Hepatocyte (in vitro differentiated cells): ENCODE measurements at regions not wholly inside any gene's neighbourhood (a gene's known extent, or its start where the extent isn't known, plus 50 kb on each side); places are given as distances from the start of the nearest gene placed in this dataset.

ENCODE experiments used
- CTCF ChIP-seq: fragments of 200-600 bp; sonication (generic); IDR thresholded peaks from 2 replicates; pipeline ENCODE4 v1.5.1; 2016; ENCODE audit warnings: antibody characterized with exemption, mild to moderate bottlenecking; ENCODE audit not compliant: poor library complexity
- EZH2 ChIP-seq: fragments of 200-600 bp; sonication (generic); IDR thresholded peaks from 2 replicates; pipeline ENCODE4 v1.6.1; 2016; ENCODE audit warnings: antibody characterized with exemption, mild to moderate bottlenecking, borderline replicate concordance
- EZH2phosphoT487 ChIP-seq: fragments of 200-600 bp; sonication (generic); IDR thresholded peaks from one replicate; pipeline ENCODE4 v1.6.1; 2018; ENCODE audit warnings: antibody characterized with exemption, mild to moderate bottlenecking, low read depth, moderate library complexity; ENCODE audit not compliant: unreplicated experiment, severe bottlenecking

DNA sequence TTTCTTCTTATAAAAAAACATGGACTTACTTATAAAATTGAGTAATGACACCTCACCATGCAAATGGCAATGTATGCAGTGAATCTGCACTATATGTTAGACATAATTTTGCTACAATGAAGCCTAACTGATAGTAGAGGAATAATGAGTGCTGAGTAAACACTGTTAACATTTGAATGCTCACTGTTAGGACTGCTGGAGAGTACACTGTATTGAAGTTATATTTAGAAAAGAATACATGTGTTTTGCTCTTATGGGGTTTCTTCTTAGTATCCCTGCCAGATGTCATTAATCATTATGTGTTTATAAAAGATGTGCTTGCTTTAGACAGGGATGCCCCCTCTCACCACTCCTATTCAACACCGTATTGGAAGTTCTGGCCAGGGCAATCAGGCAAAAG lies 111.1 kb upstream of the ZP4 start:
- TF ChIP-seq EZH2 (no peak), CTCF (no peak), EZH2phosphoT487 (no peak)
